WTC11 (cell line): ENCODE measurements at regions not wholly inside any gene's neighbourhood (a gene's known extent, or its start where the extent isn't known, plus 50 kb on each side); places are given as distances from the start of the nearest gene placed in this dataset.

Experiments
- ARID4B ChIP-seq: sonication (generic); formaldehyde crosslinking; IDR thresholded peaks from 2 replicates; pipeline ENCODE4 v1.8.0; 2023; ENCODE audit warnings: missing genetic modification reagents, mild to moderate bottlenecking, borderline replicate concordance
- GTF2I ChIP-seq: fragments of 250-450 bp; sonication (Bioruptor Pico); conservative IDR thresholded peaks from 2 replicates; pipeline ENCODE4 v1.4.0; 2021; ENCODE audit warnings: mild to moderate bottlenecking
- MXD4 ChIP-seq: fragments of 250-450 bp; sonication (Bioruptor Pico); IDR thresholded peaks from 2 replicates; pipeline ENCODE4 v1.8.0; 2021; ENCODE audit warnings: mild to moderate bottlenecking, moderate library complexity, borderline replicate concordance
- OVOL2 ChIP-seq: fragments of 250-450 bp; sonication (Bioruptor Pico); IDR thresholded peaks from 2 replicates; pipeline ENCODE4 v1.9.0; 2021; ENCODE audit warnings: mild to moderate bottlenecking, borderline replicate concordance
- PRDM15 ChIP-seq: sonication (generic); formaldehyde crosslinking; IDR thresholded peaks from 2 replicates; pipeline ENCODE4 v1.8.0; 2022; ENCODE audit warnings: missing genetic modification reagents
- SMAD3 ChIP-seq: sonication (generic); formaldehyde crosslinking; IDR thresholded peaks from 2 replicates; pipeline ENCODE4 v1.8.0; 2022; ENCODE audit warnings: missing genetic modification reagents, mild to moderate bottlenecking, borderline replicate concordance
- SOX15 ChIP-seq: fragments of 250-450 bp; sonication (Bioruptor Pico); IDR thresholded peaks from 2 replicates; pipeline ENCODE4 v1.9.0; 2021; ENCODE audit warnings: mild to moderate bottlenecking
- TP53 ChIP-seq: sonication (generic); formaldehyde crosslinking; IDR thresholded peaks from 2 replicates; pipeline ENCODE4 v1.8.1; 2023; ENCODE audit warnings: mild to moderate bottlenecking, missing genetic modification reagents
- ZNF138 ChIP-seq: sonication (generic); formaldehyde crosslinking; conservative IDR thresholded peaks from 2 replicates; pipeline ENCODE4 v1.8.1; 2022; ENCODE audit warnings: mild to moderate bottlenecking, moderate library complexity, missing genetic modification reagents
- TF ChIP-seq, protein P1 (sequence below): fragments of 250-450 bp; sonication (Bioruptor Pico); IDR thresholded peaks from 2 replicates; pipeline ENCODE4 v1.9.0; 2021; ENCODE audit warnings: mild to moderate bottlenecking, borderline replicate concordance
- TF ChIP-seq, protein P2 (sequence below): sonication (generic); formaldehyde crosslinking; IDR thresholded peaks from 2 replicates; pipeline ENCODE4 v1.8.0; 2023; ENCODE audit warnings: missing genetic modification reagents
- TF ChIP-seq, protein P3 (sequence below): sonication (generic); formaldehyde crosslinking; IDR thresholded peaks from 2 replicates; pipeline ENCODE4 v1.8.1; 2022; ENCODE audit warnings: low read depth, mild to moderate bottlenecking, moderate library complexity, missing genetic modification reagents, borderline replicate concordance
- TF ChIP-seq, protein P4 (sequence below): sonication (generic); formaldehyde crosslinking; conservative IDR thresholded peaks from 2 replicates; pipeline ENCODE4 v1.8.1; 2022; ENCODE audit warnings: mild to moderate bottlenecking, missing genetic modification reagents
- TF ChIP-seq, protein P5 (sequence below): sonication (generic); formaldehyde crosslinking; IDR thresholded peaks from 2 replicates; pipeline ENCODE4 v1.8.0; 2022; ENCODE audit warnings: mild to moderate bottlenecking, missing genetic modification reagents
- TF ChIP-seq, protein P6 (sequence below): sonication (generic); formaldehyde crosslinking; conservative IDR thresholded peaks from 2 replicates; pipeline ENCODE4 v1.8.1; 2023; ENCODE audit warnings: mild to moderate bottlenecking, low read depth, missing genetic modification reagents, moderate library complexity

GRCh38 chr6:91428296-91428695 is 841.4 kb upstream of the MAP3K7 start (continued):
- TF ChIP-seq, protein P1, sequence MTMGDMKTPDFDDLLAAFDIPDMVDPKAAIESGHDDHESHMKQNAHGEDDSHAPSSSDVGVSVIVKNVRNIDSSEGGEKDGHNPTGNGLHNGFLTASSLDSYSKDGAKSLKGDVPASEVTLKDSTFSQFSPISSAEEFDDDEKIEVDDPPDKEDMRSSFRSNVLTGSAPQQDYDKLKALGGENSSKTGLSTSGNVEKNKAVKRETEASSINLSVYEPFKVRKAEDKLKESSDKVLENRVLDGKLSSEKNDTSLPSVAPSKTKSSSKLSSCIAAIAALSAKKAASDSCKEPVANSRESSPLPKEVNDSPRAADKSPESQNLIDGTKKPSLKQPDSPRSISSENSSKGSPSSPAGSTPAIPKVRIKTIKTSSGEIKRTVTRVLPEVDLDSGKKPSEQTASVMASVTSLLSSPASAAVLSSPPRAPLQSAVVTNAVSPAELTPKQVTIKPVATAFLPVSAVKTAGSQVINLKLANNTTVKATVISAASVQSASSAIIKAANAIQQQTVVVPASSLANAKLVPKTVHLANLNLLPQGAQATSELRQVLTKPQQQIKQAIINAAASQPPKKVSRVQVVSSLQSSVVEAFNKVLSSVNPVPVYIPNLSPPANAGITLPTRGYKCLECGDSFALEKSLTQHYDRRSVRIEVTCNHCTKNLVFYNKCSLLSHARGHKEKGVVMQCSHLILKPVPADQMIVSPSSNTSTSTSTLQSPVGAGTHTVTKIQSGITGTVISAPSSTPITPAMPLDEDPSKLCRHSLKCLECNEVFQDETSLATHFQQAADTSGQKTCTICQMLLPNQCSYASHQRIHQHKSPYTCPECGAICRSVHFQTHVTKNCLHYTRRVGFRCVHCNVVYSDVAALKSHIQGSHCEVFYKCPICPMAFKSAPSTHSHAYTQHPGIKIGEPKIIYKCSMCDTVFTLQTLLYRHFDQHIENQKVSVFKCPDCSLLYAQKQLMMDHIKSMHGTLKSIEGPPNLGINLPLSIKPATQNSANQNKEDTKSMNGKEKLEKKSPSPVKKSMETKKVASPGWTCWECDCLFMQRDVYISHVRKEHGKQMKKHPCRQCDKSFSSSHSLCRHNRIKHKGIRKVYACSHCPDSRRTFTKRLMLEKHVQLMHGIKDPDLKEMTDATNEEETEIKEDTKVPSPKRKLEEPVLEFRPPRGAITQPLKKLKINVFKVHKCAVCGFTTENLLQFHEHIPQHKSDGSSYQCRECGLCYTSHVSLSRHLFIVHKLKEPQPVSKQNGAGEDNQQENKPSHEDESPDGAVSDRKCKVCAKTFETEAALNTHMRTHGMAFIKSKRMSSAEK (CRISPR knock-in tag), result no peak
- TF ChIP-seq PRDM15 (CRISPR knock-in tag) (no peak), GTF2I (no peak), OVOL2 (no peak), ARID4B (CRISPR knock-in tag) (no peak), MXD4 (no peak), TP53 (CRISPR knock-in tag) (no peak), ZNF138 (CRISPR knock-in tag) (no peak), SOX15 (CRISPR knock-in tag) (no peak), SMAD3 (CRISPR knock-in tag) (no peak)
- TF ChIP-seq, protein P2, sequence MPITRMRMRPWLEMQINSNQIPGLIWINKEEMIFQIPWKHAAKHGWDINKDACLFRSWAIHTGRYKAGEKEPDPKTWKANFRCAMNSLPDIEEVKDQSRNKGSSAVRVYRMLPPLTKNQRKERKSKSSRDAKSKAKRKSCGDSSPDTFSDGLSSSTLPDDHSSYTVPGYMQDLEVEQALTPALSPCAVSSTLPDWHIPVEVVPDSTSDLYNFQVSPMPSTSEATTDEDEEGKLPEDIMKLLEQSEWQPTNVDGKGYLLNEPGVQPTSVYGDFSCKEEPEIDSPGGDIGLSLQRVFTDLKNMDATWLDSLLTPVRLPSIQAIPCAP, result no peak
- TF ChIP-seq, protein P3, sequence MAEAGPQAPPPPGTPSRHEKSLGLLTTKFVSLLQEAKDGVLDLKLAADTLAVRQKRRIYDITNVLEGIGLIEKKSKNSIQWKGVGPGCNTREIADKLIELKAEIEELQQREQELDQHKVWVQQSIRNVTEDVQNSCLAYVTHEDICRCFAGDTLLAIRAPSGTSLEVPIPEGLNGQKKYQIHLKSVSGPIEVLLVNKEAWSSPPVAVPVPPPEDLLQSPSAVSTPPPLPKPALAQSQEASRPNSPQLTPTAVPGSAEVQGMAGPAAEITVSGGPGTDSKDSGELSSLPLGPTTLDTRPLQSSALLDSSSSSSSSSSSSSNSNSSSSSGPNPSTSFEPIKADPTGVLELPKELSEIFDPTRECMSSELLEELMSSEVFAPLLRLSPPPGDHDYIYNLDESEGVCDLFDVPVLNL, result no peak
- TF ChIP-seq, protein P4, sequence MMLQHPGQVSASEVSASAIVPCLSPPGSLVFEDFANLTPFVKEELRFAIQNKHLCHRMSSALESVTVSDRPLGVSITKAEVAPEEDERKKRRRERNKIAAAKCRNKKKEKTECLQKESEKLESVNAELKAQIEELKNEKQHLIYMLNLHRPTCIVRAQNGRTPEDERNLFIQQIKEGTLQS, result no peak
- TF ChIP-seq, protein P5, sequence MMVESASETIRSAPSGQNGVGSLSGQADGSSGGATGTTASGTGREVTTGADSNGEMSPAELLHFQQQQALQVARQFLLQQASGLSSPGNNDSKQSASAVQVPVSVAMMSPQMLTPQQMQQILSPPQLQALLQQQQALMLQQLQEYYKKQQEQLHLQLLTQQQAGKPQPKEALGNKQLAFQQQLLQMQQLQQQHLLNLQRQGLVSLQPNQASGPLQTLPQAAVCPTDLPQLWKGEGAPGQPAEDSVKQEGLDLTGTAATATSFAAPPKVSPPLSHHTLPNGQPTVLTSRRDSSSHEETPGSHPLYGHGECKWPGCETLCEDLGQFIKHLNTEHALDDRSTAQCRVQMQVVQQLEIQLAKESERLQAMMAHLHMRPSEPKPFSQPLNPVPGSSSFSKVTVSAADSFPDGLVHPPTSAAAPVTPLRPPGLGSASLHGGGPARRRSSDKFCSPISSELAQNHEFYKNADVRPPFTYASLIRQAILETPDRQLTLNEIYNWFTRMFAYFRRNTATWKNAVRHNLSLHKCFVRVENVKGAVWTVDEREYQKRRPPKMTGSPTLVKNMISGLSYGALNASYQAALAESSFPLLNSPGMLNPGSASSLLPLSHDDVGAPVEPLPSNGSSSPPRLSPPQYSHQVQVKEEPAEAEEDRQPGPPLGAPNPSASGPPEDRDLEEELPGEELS, result no peak
- TF ChIP-seq, protein P6, sequence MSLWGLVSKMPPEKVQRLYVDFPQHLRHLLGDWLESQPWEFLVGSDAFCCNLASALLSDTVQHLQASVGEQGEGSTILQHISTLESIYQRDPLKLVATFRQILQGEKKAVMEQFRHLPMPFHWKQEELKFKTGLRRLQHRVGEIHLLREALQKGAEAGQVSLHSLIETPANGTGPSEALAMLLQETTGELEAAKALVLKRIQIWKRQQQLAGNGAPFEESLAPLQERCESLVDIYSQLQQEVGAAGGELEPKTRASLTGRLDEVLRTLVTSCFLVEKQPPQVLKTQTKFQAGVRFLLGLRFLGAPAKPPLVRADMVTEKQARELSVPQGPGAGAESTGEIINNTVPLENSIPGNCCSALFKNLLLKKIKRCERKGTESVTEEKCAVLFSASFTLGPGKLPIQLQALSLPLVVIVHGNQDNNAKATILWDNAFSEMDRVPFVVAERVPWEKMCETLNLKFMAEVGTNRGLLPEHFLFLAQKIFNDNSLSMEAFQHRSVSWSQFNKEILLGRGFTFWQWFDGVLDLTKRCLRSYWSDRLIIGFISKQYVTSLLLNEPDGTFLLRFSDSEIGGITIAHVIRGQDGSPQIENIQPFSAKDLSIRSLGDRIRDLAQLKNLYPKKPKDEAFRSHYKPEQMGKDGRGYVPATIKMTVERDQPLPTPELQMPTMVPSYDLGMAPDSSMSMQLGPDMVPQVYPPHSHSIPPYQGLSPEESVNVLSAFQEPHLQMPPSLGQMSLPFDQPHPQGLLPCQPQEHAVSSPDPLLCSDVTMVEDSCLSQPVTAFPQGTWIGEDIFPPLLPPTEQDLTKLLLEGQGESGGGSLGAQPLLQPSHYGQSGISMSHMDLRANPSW (CRISPR knock-in tag), result no peak
